Body of pancreas (tissue), 4 donors: ENCODE measurements at regions not wholly inside any gene's neighbourhood (a gene's known extent, or its start where the extent isn't known, plus 50 kb on each side); places are given as distances from the start of the nearest gene placed in this dataset.

ENCODE experiments used
- ATAC-seq: fragments of 150-250 bp; one replicate; pipeline ENCODE4 v1.9.1; 2016
- DNase-seq, 4 donors: peaks; one replicate each; pipeline ENCODE4 v3.0.0-alpha.2; 2019
- H3K27ac ChIP-seq, 4 donors: fragments of 200-600 bp; sonication (generic); 1 replicate in 3 of 4; 2 replicates in 1 of 4; pipeline versions ENCODE4 v1.5.1 to v1.6.1; 2016 to 2019; ENCODE audit warnings: mild to moderate bottlenecking in 1 of 4, mixed read lengths in 1 of 4, moderate library complexity in 1 of 4
- H3K27me3 ChIP-seq, 2 donors: fragments of 200-600 bp; sonication (generic); one replicate each; pipeline ENCODE4 v1.6.0; 2016; ENCODE audit warnings: mild to moderate bottlenecking in 1 of 2
- H3K36me3 ChIP-seq, 2 donors: fragments of 200-600 bp; sonication (generic); replicated peaks in 1 of 2; 2 replicates each; pipeline ENCODE4 v1.5.1; 2016; ENCODE audit warnings: low read depth in 2 of 2; ENCODE audit not compliant: insufficient read depth in 1 of 2
- H3K4me1 ChIP-seq: fragments of 200-600 bp; sonication (generic); one replicate; pipeline ENCODE4 v1.6.0; 2016
- H3K4me3 ChIP-seq, 2 donors: fragments of 200-600 bp; sonication (generic); 1 replicate in 1 of 2; 2 replicates in 1 of 2; pipeline ENCODE4 v1.5.1; 2016 to 2019
- H3K9me3 ChIP-seq, 3 donors: fragments of 200-600 bp; sonication (generic); 1 replicate in 2 of 3; 2 replicates in 1 of 3; pipeline ENCODE4 v1.5.1; 2016
- POLR2A ChIP-seq, 3 donors: fragments of 450-650 bp; IDR thresholded peaks; one replicate each; pipeline ENCODE4 v1.6.1; 2016; ENCODE audit warnings: antibody characterized with exemption in 3 of 3, mild to moderate bottlenecking in 2 of 3
- WGBS, 2 donors: methylation state at CpG; one replicate each; pipeline ENCODE4 v1.1.5; 2017; 5-methylcytosine and 5-hydroxymethylcytosine counted together
- intact Hi-C: fragments of 100-400 bp; cut with DNase I; formaldehyde crosslinking; loops from one replicate; pipeline ENCODE4 v1.15.1; 2023
- TF ChIP-seq, protein P1 (sequence below), 7 experiments: fragments of 450-650 bp in 4 of 7; fragments of 200-600 bp in 3 of 7; sonication (generic) in 3 of 7; IDR thresholded peaks; one replicate each; pipeline ENCODE4 v1.5.1; 2016 to 2019; ENCODE audit warnings: antibody characterized with exemption in 7 of 7

DNA sequence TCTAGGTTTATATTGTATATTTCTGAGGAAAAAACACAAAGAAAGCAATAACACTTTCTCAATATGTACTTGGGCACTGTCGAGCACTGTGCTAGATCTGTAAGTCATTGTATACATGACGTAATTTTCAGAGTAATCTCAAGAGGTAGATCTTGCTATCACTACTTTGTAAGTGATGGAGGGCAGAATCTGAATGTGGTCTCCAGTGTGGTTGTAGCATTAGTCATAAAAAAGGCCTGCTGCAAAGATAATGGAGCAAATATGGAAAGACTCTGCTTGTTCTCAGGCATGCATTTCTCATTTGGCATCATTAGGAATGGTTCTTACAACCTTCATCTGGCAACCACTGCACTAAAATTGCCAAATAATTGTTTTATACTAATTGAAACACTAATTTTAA is 419.8 kb upstream of the CCDC179 start:
- Histone ChIP-seq H3K4me3 (no peak overlapping the region), H3K9me3 (no peaks in the 10 kb centered on the region), H3K27ac (no peak overlapping the region), H3K4me1 (no peaks in the 10 kb centered on the region), H3K36me3 (no peaks in the 10 kb centered on the region), H3K27me3 (no peaks in the 10 kb centered on the region)
- WGBS, 2 donors, result 84 to 93% methylated on average over 2 of the region's 2 CpGs
- TF ChIP-seq POLR2A (IDR thresholded peaks at IDR 0.05), result no peak
- TF ChIP-seq, protein P1, sequence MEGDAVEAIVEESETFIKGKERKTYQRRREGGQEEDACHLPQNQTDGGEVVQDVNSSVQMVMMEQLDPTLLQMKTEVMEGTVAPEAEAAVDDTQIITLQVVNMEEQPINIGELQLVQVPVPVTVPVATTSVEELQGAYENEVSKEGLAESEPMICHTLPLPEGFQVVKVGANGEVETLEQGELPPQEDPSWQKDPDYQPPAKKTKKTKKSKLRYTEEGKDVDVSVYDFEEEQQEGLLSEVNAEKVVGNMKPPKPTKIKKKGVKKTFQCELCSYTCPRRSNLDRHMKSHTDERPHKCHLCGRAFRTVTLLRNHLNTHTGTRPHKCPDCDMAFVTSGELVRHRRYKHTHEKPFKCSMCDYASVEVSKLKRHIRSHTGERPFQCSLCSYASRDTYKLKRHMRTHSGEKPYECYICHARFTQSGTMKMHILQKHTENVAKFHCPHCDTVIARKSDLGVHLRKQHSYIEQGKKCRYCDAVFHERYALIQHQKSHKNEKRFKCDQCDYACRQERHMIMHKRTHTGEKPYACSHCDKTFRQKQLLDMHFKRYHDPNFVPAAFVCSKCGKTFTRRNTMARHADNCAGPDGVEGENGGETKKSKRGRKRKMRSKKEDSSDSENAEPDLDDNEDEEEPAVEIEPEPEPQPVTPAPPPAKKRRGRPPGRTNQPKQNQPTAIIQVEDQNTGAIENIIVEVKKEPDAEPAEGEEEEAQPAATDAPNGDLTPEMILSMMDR (IDR thresholded peaks at IDR 0.05), result no peak
- intact Hi-C loops, result no loop called here
- ATAC-seq (no peak), DNase-seq (no peak)

DNA sequence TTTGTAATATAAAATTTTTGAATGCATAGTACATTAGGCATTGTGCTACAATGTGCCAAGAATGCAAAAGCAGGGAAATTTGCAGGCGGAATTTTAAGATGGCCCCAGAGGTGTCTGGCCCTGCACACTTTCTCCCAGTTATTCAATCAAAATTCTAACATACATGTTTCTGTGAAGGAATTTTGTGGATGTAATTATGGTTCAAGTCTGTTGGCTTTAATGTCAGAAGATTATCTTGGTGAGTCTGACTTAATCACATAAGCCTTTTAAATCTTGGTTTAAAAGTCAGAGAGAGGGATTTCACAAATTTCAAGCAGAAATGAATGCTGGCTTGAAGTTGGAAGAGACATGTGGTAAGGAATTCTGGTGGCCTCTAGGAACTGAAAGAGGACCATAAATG is 423.4 kb upstream of the CCDC179 start:
- Histone ChIP-seq H3K4me1 (no peaks in the 10 kb centered on the region), H3K36me3 (no peaks in the 10 kb centered on the region), H3K27me3 (no peaks in the 10 kb centered on the region), H3K27ac (no peak overlapping the region), H3K9me3 (no peaks in the 10 kb centered on the region), H3K4me3 (no peak overlapping the region)
- DNase-seq (no peak), ATAC-seq (no peak)
- TF ChIP-seq, protein P1 (IDR thresholded peaks at IDR 0.05), result no peak
- TF ChIP-seq POLR2A (IDR thresholded peaks at IDR 0.05), result no peak
- intact Hi-C loops, result no loop called here
- WGBS, 2 donors, result 93 to 94% methylated on average over 1 of the region's 1 CpG

DNA sequence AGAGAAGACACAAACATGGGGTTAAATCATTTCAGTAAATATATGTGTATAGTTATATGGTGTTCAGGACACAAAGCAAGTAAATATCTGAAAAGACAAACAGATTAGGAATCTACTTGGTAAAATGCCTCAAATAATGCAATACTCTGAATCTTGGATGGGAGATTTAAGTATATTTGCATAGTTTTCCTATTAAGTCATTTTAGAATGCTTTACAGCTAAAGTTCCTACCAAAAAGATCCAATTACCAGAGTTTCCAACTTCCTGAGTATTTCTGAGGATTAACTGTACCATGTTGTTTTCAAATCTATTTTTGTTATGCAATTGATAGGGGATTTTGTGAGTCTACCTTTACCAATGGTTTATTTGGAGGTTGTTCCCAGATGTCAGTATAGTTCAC is 424.4 kb upstream of the CCDC179 start:
- DNase-seq (no peak), ATAC-seq (no peak)
- Histone ChIP-seq H3K4me3 (no peak overlapping the region), H3K9me3 (no peaks in the 10 kb centered on the region), H3K36me3 (no peaks in the 10 kb centered on the region), H3K4me1 (no peaks in the 10 kb centered on the region), H3K27me3 (no peaks in the 10 kb centered on the region), H3K27ac (no peak overlapping the region)
- TF ChIP-seq, protein P1 (IDR thresholded peaks at IDR 0.05), result no peak
- no peak for TF ChIP-seq POLR2A (IDR thresholded peaks at IDR 0.05)
- intact Hi-C loops, result no loop called here

DNA sequence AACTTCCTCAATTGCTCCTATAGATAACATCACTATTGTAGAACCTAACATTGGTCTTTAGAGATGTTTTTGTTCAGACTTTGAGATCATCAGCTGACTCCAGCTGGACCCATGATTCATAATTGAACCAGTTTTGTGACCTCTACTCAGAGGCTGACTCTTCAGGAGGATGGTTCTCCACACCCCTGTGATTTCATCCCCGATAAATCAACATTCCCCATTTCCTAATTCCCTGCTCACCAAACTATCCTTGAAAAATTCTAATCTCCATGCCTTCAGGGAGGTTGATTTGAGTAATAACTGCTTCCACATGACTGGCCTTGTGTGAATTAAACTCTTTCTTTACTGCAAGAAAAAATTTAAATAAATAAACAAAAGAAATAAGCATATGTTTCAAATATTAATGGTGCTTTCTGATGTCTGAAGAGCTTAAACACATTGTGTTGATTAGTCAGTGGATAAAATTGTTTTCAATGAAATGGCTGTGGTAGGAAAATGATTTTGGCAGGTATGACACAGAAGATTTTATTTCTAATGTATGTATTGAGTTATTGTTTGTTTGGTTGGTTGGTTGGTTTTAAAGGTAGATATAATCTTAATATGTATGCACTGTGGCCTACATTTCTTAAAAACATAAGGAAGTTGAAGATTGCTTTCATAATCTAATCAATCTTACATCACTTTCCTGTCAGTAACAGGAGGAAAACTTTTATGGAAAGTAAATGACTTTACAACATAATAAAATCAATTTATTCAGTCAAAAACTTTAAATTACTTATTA is 427.9 kb upstream of the CCDC179 start:
- no peak for TF ChIP-seq POLR2A (IDR thresholded peaks at IDR 0.05)
- TF ChIP-seq, protein P1 (IDR thresholded peaks at IDR 0.05), result no peak
- H3K4me1 ChIP-seq, result no peaks in the 10 kb centered on the region
- H3K27ac ChIP-seq, result no peak overlapping the region
- intact Hi-C loops, result no loop called here
- ATAC-seq (no peak), DNase-seq (no peak)
- H3K4me3 ChIP-seq, result no peak overlapping the region
- no peaks in the 10 kb centered on the region for H3K27me3 ChIP-seq
- no peaks in the 10 kb centered on the region for H3K9me3 ChIP-seq
- no peaks in the 10 kb centered on the region for H3K36me3 ChIP-seq
- WGBS, 2 donors, result 33 to 70% methylated on average over 1 of the region's 1 CpG

DNA sequence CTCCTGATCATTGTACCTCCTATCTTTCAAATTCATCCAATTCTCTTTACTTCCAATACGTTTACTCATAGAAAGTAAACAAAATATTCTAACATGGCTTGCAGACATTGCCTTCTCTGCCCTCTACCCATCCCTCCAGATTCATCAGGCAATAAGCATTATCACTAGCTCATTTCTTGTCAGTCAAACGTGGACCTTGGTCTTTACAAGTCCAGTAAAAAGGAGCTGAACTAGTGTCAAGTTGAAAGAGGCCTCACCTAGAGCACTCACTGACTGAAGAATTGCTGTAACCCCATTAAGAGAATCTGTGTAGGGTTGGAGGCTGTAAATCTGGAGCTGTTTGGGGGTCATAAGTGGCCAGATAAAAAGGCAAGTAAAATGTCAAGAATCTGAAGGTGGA is 435.0 kb upstream of the CCDC179 start:
- TF ChIP-seq POLR2A (IDR thresholded peaks at IDR 0.05), result no peak
- TF ChIP-seq, protein P1 (IDR thresholded peaks at IDR 0.05), result no peak
- Histone ChIP-seq H3K27ac (no peak overlapping the region), H3K27me3 (no peaks in the 10 kb centered on the region), H3K4me1 (no peaks in the 10 kb centered on the region), H3K4me3 (no peak overlapping the region), H3K9me3 (no peaks in the 10 kb centered on the region), H3K36me3 (no peaks in the 10 kb centered on the region)
- intact Hi-C loops, result no loop called here
- DNase-seq (no peak), ATAC-seq (no peak)
- 26 to 35% methylated on average over 2 of the region's 2 CpGs for WGBS, 2 donors
